ENCODE measurements at regions not wholly inside any gene's neighbourhood (a gene's known extent, or its start where the extent isn't known, plus 50 kb on each side); places are given as distances from the start of the nearest gene placed in this dataset.

GRCh38 chr9:105828171-105828570 is 133.8 kb downstream of the TMEM38B start:
- ATAC-seq (no peak), DNase-seq (no peak)
- intact Hi-C loops (cut with DNase I) = no loop called here
- Histone ChIP-seq H3K36me3 (no peaks in the 10 kb centered on the region), H3K4me1 (no peaks in the 10 kb centered on the region), H3K27ac (no peak overlapping the region), H3K9me3 (no peaks in the 10 kb centered on the region), H3K27me3 (ENCODE audit: low read depth) (no peaks in the 10 kb centered on the region), H3K4me3 (no peak overlapping the region)
- TF ChIP-seq CTCF (IDR thresholded peaks at IDR 0.05) = no peak

GRCh38 chr9:105828596-105829213 is 134.4 kb downstream of the TMEM38B start:
- intact Hi-C loops (cut with DNase I) = no loop called here
- Histone ChIP-seq H3K4me1 (no peaks in the 10 kb centered on the region), H3K36me3 (no peaks in the 10 kb centered on the region), H3K27me3 (ENCODE audit: low read depth) (no peaks in the 10 kb centered on the region), H3K27ac (no peak overlapping the region), H3K4me3 (no peak overlapping the region), H3K9me3 (no peaks in the 10 kb centered on the region)
- no peak for TF ChIP-seq CTCF (IDR thresholded peaks at IDR 0.05)
- ATAC-seq (no peak), DNase-seq (no peak)

GRCh38 chr9:105830461-105830860 is 136.1 kb downstream of the TMEM38B start:
- ATAC-seq (no peak), DNase-seq (no peak)
- TF ChIP-seq CTCF (IDR thresholded peaks at IDR 0.05) = no peak
- Histone ChIP-seq H3K27me3 (ENCODE audit: low read depth) (no peaks in the 10 kb centered on the region), H3K4me1 (no peaks in the 10 kb centered on the region), H3K36me3 (no peaks in the 10 kb centered on the region), H3K4me3 (no peak overlapping the region), H3K27ac (no peak overlapping the region), H3K9me3 (no peaks in the 10 kb centered on the region)
- intact Hi-C loops (cut with DNase I) = no loop called here

DNA sequence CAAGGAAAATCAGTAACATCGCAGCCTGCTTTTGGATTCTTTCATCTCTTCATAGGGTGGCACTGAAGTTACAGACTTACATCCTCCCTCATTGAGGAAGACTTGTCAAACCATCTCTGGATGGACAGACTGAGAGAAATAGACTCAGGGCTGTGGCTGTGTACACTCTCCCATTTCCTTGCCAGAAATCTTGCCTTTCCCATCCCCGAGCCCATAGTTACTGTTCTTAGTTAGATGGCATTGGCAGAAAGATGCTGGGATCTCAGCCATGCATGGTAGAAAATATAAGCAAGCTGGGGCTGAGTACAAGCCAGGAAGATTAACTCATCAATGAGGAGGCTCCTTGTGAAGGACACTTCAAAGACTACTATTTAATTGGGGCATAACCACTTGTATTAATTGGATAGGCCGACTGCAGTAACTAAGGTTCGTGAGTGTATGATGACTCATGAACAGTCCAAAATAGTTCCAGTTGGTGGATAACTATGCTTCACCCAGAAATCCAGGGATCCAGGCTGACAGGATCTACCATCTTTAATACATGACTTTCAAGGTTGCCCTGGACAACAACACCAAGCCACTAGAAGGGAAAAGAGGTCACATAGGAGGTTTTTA is 137.9 kb downstream of the TMEM38B start:
- Histone ChIP-seq H3K27ac (no peak overlapping the region), H3K4me1 (no peaks in the 10 kb centered on the region), H3K36me3 (no peaks in the 10 kb centered on the region), H3K4me3 (no peak overlapping the region), H3K9me3 (no peaks in the 10 kb centered on the region), H3K27me3 (ENCODE audit: low read depth) (no peaks in the 10 kb centered on the region)
- TF ChIP-seq CTCF (IDR thresholded peaks at IDR 0.05) = no peak
- DNase-seq (no peak), ATAC-seq (no peak)
- intact Hi-C loops (cut with DNase I) = no loop called here

DNA sequence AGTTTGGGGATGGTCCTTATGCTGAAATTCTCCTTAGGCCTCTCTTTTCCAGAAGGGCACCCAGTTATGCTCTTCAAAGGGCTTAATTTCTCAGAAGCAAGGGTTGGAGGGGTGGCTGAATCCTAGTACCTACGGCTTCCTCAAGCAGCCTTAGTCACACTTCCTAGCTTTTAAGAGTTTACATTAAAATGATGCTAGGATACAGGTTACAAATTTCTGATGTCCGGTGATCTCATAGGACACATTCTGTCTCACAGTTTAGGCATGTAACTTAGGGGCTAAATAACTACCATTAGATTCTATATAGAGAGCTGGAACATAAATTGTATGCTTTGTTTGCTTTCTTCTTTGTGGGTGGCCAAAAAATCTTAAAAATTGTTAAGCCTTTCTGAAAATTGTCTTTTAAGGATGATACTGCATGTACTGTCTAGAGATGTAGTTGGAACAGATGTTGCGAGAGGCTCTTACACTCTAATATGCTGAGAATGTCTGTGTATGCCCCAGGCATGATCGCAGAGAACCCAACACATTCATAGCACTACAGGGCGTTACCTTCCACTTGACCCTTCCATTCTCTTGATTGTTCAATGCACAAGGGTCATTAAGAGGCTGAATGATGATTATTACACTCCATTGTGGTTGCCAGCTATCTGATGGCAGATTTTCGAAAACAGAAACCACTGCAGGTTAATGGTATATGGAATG is 139.1 kb downstream of the TMEM38B start:
- no peaks in the 10 kb centered on the region for H3K36me3 ChIP-seq
- no peak for TF ChIP-seq CTCF (IDR thresholded peaks at IDR 0.05)
- intact Hi-C loops (cut with DNase I) = no loop called here

More for the DNA sequence above, 139.1 kb downstream of the TMEM38B start:
- no peak overlapping the region for H3K27ac ChIP-seq
- ATAC-seq (no peak), DNase-seq (no peak)
- no peaks in the 10 kb centered on the region for H3K4me1 ChIP-seq
- no peaks in the 10 kb centered on the region for H3K27me3 ChIP-seq (ENCODE audit: low read depth)
- H3K4me3 ChIP-seq = no peak overlapping the region
- no peaks in the 10 kb centered on the region for H3K9me3 ChIP-seq
